Fibroblast of mammary gland (primary cell): ENCODE measurements at regions not wholly inside any gene's neighbourhood (a gene's known extent, or its start where the extent isn't known, plus 50 kb on each side); places are given as distances from the start of the nearest gene placed in this dataset.

Source experiments
- DNase-seq: peaks from one replicate; pipeline ENCODE4 v3.0.0-alpha.2; 2010; ENCODE audit warnings: low read depth
- H3K4me3 ChIP-seq: 2 replicates; pipeline ENCODE4 v1.5.1; 2011; ENCODE audit warnings: low read depth, mild to moderate bottlenecking, low read length, moderate library complexity; ENCODE audit not compliant: control insufficient read depth
- CTCF ChIP-seq: conservative IDR thresholded peaks from 2 replicates; pipeline ENCODE4 v1.5.1; 2011; ENCODE audit warnings: low read depth, low read length, inconsistent platforms; ENCODE audit not compliant: control insufficient read depth, insufficient read depth

- DNase-seq, result no peak
- no peak for TF ChIP-seq CTCF
- no peak overlapping the region for H3K4me3 ChIP-seq
Observed at GRCh38 chr17:72236980-72237633, 116.3 kb downstream of the SOX9 start.

- no peak overlapping the region for H3K4me3 ChIP-seq
- TF ChIP-seq CTCF, result no peak
- no peak for DNase-seq
Observed at GRCh38 chr17:72238157-72238673, 117.4 kb downstream of the SOX9 start.

GRCh38 chr17:72239548-72239947, 118.7 kb downstream of the SOX9 start:
- no peak overlapping the region for H3K4me3 ChIP-seq
- no peak for TF ChIP-seq CTCF
- DNase-seq, result no peak

GRCh38 chr17:72240333-72240732, 119.5 kb downstream of the SOX9 start:
- no peak for DNase-seq
- TF ChIP-seq CTCF, result no peak

GRCh38 chr17:72244494-72244893, 123.7 kb downstream of the SOX9 start:
- H3K4me3 ChIP-seq, result no peak overlapping the region
- TF ChIP-seq CTCF, result no peak
- DNase-seq, result peak; percentile 2

More at GRCh38 chr17:72240333-72240732, 119.5 kb downstream of the SOX9 start:
- no peak overlapping the region for H3K4me3 ChIP-seq

GRCh38 chr17:72244956-72245355, 124.1 kb downstream of the SOX9 start:
- DNase-seq, result no peak
- H3K4me3 ChIP-seq, result no peak overlapping the region

More at GRCh38 chr17:72244956-72245355, 124.1 kb downstream of the SOX9 start:
- TF ChIP-seq CTCF, result no peak
